ENCODE measurements at regions not wholly inside any gene's neighbourhood (a gene's known extent, or its start where the extent isn't known, plus 50 kb on each side); places are given as distances from the start of the nearest gene placed in this dataset.

DNA sequence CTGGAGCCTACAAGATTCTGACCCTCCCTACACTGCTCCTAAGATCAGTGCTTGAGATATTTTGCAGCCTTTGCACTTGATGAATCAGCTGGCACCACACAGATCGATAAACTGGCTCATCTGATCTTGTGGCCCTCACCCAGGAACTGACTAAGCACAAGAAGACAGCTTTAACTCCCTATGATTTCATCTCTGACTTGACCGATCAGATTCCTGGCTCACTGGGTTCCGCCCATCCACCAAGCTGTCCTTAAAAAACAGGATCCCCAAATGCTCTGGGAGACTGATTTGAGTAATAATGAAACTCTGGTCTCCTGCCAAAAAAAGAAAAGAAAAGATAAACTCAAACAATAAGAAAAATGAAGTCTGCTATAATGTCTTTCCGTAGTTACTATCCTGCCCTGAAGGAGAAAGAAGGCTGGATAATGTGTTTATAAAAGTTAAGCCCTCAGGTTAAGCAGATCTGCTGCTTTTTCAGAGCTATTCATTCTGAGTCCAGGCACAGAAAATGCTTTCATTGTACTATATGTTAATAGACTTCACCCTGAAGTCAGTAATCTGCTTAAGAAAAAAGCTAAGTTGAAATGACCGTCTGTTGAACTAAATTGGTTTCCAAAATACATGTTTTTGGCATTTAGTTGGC, 795.2 kb downstream of the TRIML1 start:
- TF ChIP-seq, protein P1, sequence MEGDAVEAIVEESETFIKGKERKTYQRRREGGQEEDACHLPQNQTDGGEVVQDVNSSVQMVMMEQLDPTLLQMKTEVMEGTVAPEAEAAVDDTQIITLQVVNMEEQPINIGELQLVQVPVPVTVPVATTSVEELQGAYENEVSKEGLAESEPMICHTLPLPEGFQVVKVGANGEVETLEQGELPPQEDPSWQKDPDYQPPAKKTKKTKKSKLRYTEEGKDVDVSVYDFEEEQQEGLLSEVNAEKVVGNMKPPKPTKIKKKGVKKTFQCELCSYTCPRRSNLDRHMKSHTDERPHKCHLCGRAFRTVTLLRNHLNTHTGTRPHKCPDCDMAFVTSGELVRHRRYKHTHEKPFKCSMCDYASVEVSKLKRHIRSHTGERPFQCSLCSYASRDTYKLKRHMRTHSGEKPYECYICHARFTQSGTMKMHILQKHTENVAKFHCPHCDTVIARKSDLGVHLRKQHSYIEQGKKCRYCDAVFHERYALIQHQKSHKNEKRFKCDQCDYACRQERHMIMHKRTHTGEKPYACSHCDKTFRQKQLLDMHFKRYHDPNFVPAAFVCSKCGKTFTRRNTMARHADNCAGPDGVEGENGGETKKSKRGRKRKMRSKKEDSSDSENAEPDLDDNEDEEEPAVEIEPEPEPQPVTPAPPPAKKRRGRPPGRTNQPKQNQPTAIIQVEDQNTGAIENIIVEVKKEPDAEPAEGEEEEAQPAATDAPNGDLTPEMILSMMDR (IDR thresholded peaks at IDR 0.05; ENCODE audit: borderline replicate concordance, control extremely low read depth, extremely low read depth, insufficient read depth, missing control alignments) = no peak
- no peak for DNase-seq (ENCODE audit: low spot score)
- in situ Hi-C loops (cut with MboI; ENCODE audit: low sequenced_read_pairs, unreplicated experiment) = no loop called here

DNA sequence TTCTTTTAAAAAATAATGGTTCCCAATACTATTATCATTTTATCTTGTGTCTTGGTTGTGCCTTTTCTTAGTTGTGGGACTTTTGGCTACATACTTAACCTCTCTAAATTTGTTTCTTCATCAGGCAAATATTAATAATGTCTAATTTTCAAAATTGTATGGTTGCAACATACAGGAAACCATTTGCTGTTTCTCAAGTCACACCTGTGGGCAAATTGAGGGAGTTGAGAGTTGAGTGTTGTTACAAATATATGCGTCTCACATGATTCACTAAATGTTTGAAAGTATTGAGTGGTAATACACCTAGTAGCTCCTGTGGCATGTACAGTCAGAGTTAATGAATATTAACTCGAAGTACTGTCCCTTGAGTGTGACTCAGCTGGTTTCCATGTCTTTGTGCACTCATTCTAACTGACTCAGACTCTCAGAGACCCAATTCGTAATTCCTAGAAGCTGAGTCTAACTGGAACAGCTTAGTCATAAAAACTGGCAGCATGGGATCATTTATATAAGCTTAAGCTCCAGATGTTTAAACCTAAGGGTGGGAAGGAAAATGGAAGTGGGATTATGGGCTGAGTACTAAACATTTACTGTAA, 802.4 kb downstream of the TRIML1 start:
- TF ChIP-seq, protein P1 (IDR thresholded peaks at IDR 0.05; ENCODE audit: borderline replicate concordance, control extremely low read depth, extremely low read depth, insufficient read depth, missing control alignments) = no peak
- DNase-seq (ENCODE audit: low spot score) = no peak
- in situ Hi-C loops (cut with MboI; ENCODE audit: low sequenced_read_pairs, unreplicated experiment) = no loop called here

DNA sequence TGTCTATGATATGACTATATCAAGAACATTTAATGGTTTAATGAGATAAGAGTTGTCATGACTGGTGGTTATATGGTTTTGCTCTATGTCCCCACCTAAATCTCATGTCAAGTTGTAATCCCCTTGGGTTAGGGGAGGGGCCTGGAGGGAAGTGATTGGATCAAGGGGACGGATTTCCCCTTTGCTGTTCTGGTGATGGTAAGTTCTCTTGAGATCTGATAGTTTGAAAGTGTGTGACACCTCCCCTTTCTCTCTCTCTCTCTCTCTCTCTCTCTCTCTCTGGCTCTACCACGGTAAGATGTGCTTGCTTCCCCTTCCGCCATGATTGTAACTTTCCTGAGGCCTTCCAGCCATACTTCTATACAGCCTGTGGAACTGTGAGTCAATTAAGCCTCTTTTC, 803.4 kb downstream of the TRIML1 start:
- TF ChIP-seq, protein P1 (IDR thresholded peaks at IDR 0.05; ENCODE audit: borderline replicate concordance, control extremely low read depth, extremely low read depth, insufficient read depth, missing control alignments) = no peak
- in situ Hi-C loops (cut with MboI; ENCODE audit: low sequenced_read_pairs, unreplicated experiment) = no loop called here
- DNase-seq (ENCODE audit: low spot score) = no peak

DNA sequence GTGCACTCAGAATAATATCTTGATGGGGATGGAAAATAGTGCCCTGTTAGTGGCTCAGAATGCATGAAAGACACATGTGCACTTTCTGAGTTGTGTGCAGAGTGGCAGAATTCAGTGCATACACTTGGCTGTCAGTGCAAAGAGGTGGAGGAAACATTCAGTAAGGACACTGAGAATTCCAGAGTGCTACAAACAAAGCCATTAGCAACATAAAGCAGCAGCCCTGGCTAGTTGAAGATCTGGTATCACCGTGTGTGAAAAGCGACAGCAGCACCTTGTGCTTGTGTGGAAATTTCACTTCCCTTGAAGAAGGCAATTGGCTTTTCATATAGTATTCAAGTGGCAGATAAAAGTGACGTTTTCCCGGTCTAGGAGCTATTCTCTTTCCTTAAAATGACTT, 810.4 kb downstream of the TRIML1 start:
- in situ Hi-C loops (cut with MboI; ENCODE audit: low sequenced_read_pairs, unreplicated experiment) = no loop called here
- DNase-seq (ENCODE audit: low spot score) = no peak
- TF ChIP-seq, protein P1 (IDR thresholded peaks at IDR 0.05; ENCODE audit: borderline replicate concordance, control extremely low read depth, extremely low read depth, insufficient read depth, missing control alignments) = no peak

DNA sequence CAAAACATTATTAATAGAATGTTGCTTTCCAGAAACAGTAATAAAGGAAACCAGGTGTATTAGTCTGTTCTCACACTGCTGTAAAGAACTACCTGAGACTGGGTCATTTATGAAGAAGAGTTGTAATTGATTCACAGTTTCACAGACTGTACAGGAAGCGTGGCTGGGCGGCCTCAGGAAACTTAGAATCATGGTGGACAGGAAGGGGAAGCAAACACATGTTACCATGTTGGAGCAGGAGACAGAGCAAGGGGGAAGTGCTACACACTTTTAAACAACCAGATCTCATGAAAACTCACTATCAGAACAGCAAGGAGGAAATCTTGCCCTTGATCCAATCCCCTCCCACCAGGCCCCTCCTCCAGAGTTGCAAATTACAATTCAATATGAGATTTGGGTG, 815.8 kb downstream of the TRIML1 start:
- TF ChIP-seq, protein P1 (IDR thresholded peaks at IDR 0.05; ENCODE audit: borderline replicate concordance, control extremely low read depth, extremely low read depth, insufficient read depth, missing control alignments) = no peak
- DNase-seq (ENCODE audit: low spot score) = no peak
- in situ Hi-C loops (cut with MboI; ENCODE audit: low sequenced_read_pairs, unreplicated experiment) = no loop called here

DNA sequence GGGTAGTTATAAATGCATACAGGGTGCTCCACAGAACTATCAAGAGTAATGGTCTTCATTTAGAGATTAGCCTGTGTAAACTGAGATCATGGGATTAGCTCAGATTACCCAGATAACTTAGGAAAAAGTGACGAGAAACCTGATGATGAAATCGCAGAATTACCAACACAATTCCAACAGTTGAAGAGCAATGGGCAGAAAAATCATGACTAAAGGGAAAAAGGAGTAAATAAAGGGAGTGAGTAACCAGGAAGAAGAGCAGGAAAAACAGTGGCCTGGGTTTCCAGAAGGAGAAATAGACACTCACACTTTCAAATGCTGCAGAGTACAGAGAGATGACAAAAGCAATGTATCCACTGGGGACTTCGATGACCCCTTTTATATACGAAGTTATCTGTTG, 817.3 kb downstream of the TRIML1 start:
- TF ChIP-seq, protein P1 (IDR thresholded peaks at IDR 0.05; ENCODE audit: borderline replicate concordance, control extremely low read depth, extremely low read depth, insufficient read depth, missing control alignments) = no peak
- in situ Hi-C loops (cut with MboI; ENCODE audit: low sequenced_read_pairs, unreplicated experiment) = no loop called here
- no peak for DNase-seq (ENCODE audit: low spot score)
